MM.1S (cell line): ENCODE measurements at regions not wholly inside any gene's neighbourhood (a gene's known extent, or its start where the extent isn't known, plus 50 kb on each side); places are given as distances from the start of the nearest gene placed in this dataset.

Experiments used
- DNase-seq: peaks from one replicate; pipeline ENCODE4 v3.0.0-alpha.2; 2015
- H2AFZ ChIP-seq: fragments of 300-600 bp; sonication (generic); 2 replicates; pipeline ENCODE4 v1.6.0; 2016; ENCODE audit warnings: antibody characterized with exemption, low read length
- H3F3A ChIP-seq: fragments of 300-600 bp; sonication (generic); 2 replicates; pipeline ENCODE4 v1.6.1; 2016; ENCODE audit warnings: mild to moderate bottlenecking, antibody characterized with exemption, low read length, moderate library complexity, mixed read lengths; ENCODE audit not compliant: insufficient read depth
- H3K27ac ChIP-seq: fragments of 300-600 bp; sonication (generic); 2 replicates; pipeline ENCODE4 v1.5.1; 2016; ENCODE audit warnings: mild to moderate bottlenecking, low read length
- H3K27me3 ChIP-seq: fragments of 300-600 bp; sonication (generic); replicated peaks from 2 replicates; pipeline ENCODE4 v1.6.0; 2016; ENCODE audit warnings: low read length; ENCODE audit not compliant: insufficient read depth
- H3K36me3 ChIP-seq: fragments of 300-600 bp; sonication (generic); replicated peaks from 2 replicates; pipeline ENCODE4 v1.6.1; 2016; ENCODE audit warnings: mild to moderate bottlenecking, low read length, mixed read lengths; ENCODE audit not compliant: insufficient read depth
- H3K4me1 ChIP-seq: fragments of 300-600 bp; sonication (generic); 2 replicates; pipeline ENCODE4 v1.6.1; 2016; ENCODE audit warnings: low read length, mixed read lengths
- H3K4me2 ChIP-seq: fragments of 300-600 bp; sonication (generic); 2 replicates; pipeline ENCODE4 v1.6.0; 2016; ENCODE audit warnings: low read depth, low read length
- H3K4me3 ChIP-seq: fragments of 300-600 bp; sonication (generic); 2 replicates; pipeline ENCODE4 v1.5.1; 2016; ENCODE audit warnings: low read length, mixed read lengths
- H3K79me2 ChIP-seq: fragments of 300-600 bp; sonication (generic); 2 replicates; pipeline ENCODE4 v1.6.1; 2016; ENCODE audit warnings: mixed run types, low read length, mixed read lengths
- H3K9ac ChIP-seq: fragments of 300-600 bp; sonication (generic); 2 replicates; pipeline ENCODE4 v1.6.1; 2016; ENCODE audit warnings: low read length, mixed read lengths
- H3K9me2 ChIP-seq: fragments of 300-600 bp; sonication (generic); replicated peaks from 2 replicates; pipeline ENCODE4 v1.6.1; 2016; ENCODE audit warnings: mild to moderate bottlenecking, low read length, mixed read lengths; ENCODE audit not compliant: insufficient read depth
- H3K9me3 ChIP-seq: fragments of 300-600 bp; sonication (generic); replicated peaks from 2 replicates; pipeline ENCODE4 v1.6.1; 2016; ENCODE audit warnings: mild to moderate bottlenecking, low read length, mixed read lengths; ENCODE audit not compliant: insufficient read depth
- H4K20me1 ChIP-seq: fragments of 300-600 bp; sonication (generic); 2 replicates; pipeline ENCODE4 v1.6.1; 2016; ENCODE audit warnings: mild to moderate bottlenecking, low read length, moderate library complexity, mixed read lengths; ENCODE audit not compliant: insufficient read depth
- EZH2 ChIP-seq: fragments of 300-600 bp; sonication (generic); optimal IDR thresholded peaks from 2 replicates; pipeline ENCODE3; 2017; ENCODE audit warnings: low read depth, mild to moderate bottlenecking, antibody characterized with exemption, low read length, mixed read lengths
- EZH2phosphoT487 ChIP-seq: fragments of 300-600 bp; sonication (generic); IDR thresholded peaks from 2 replicates; pipeline ENCODE4 v1.6.1; 2018; ENCODE audit warnings: antibody characterized with exemption, low read length
- TF ChIP-seq, protein P1 (sequence below): fragments of 300-600 bp; sonication (generic); IDR thresholded peaks from 2 replicates; pipeline ENCODE4 v1.5.1; 2016; ENCODE audit warnings: antibody characterized with exemption, low read length, mixed read lengths

GRCh38 chr2:220781622-220782241, 790.4 kb downstream of the EPHA4 start:
- Histone ChIP-seq H3K9ac (no peak overlapping the region), H3K79me2 (no peaks in the 10 kb centered on the region), H2AFZ (no peak overlapping the region), H3K36me3 (no peaks in the 10 kb centered on the region), H3K27ac (no peak overlapping the region), H3F3A (no peaks in the 10 kb centered on the region), H4K20me1 (no peaks in the 10 kb centered on the region), H3K4me1 (no peaks in the 10 kb centered on the region), H3K4me2 (no peak overlapping the region), H3K27me3 (no peaks in the 10 kb centered on the region), H3K9me2 (no peaks in the 10 kb centered on the region), H3K9me3 (no peaks in the 10 kb centered on the region), H3K4me3 (no peak overlapping the region)
- no peak for DNase-seq
- TF ChIP-seq, protein P1, sequence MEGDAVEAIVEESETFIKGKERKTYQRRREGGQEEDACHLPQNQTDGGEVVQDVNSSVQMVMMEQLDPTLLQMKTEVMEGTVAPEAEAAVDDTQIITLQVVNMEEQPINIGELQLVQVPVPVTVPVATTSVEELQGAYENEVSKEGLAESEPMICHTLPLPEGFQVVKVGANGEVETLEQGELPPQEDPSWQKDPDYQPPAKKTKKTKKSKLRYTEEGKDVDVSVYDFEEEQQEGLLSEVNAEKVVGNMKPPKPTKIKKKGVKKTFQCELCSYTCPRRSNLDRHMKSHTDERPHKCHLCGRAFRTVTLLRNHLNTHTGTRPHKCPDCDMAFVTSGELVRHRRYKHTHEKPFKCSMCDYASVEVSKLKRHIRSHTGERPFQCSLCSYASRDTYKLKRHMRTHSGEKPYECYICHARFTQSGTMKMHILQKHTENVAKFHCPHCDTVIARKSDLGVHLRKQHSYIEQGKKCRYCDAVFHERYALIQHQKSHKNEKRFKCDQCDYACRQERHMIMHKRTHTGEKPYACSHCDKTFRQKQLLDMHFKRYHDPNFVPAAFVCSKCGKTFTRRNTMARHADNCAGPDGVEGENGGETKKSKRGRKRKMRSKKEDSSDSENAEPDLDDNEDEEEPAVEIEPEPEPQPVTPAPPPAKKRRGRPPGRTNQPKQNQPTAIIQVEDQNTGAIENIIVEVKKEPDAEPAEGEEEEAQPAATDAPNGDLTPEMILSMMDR: no peak
- TF ChIP-seq EZH2 (no peak), EZH2phosphoT487 (no peak)

GRCh38 chr2:220782609-220783113, 789.4 kb downstream of the EPHA4 start:
- Histone ChIP-seq H3K27me3 (no peaks in the 10 kb centered on the region), H3K4me1 (no peaks in the 10 kb centered on the region), H3K9ac (no peak overlapping the region), H3F3A (no peaks in the 10 kb centered on the region), H3K36me3 (no peaks in the 10 kb centered on the region), H3K4me3 (no peak overlapping the region), H2AFZ (no peak overlapping the region), H3K9me2 (no peaks in the 10 kb centered on the region), H3K27ac (no peak overlapping the region), H3K9me3 (no peaks in the 10 kb centered on the region), H3K4me2 (no peak overlapping the region), H4K20me1 (no peaks in the 10 kb centered on the region), H3K79me2 (no peaks in the 10 kb centered on the region)
- no peak for TF ChIP-seq EZH2
- TF ChIP-seq, protein P1: no peak
- TF ChIP-seq EZH2phosphoT487: no peak
- no peak for DNase-seq

- H3K4me3 ChIP-seq: no peak overlapping the region
- no peak for DNase-seq
- H3K36me3 ChIP-seq: no peaks in the 10 kb centered on the region
- no peaks in the 10 kb centered on the region for H3F3A ChIP-seq
- TF ChIP-seq EZH2phosphoT487 (no peak), EZH2 (no peak)
- TF ChIP-seq, protein P1: no peak
- H3K27ac ChIP-seq: no peak overlapping the region
- H3K79me2 ChIP-seq: no peaks in the 10 kb centered on the region
- H3K27me3 ChIP-seq: no peaks in the 10 kb centered on the region
- H2AFZ ChIP-seq: no peak overlapping the region
- H3K4me1 ChIP-seq: no peaks in the 10 kb centered on the region
- no peak overlapping the region for H3K4me2 ChIP-seq
- H3K9me2 ChIP-seq: no peaks in the 10 kb centered on the region
- H4K20me1 ChIP-seq: no peaks in the 10 kb centered on the region
- no peaks in the 10 kb centered on the region for H3K9me3 ChIP-seq
- no peak overlapping the region for H3K9ac ChIP-seq
Measured at GRCh38 chr2:220783671-220784070, 788.4 kb downstream of the EPHA4 start.
